ENCODE measurements at regions not wholly inside any gene's neighbourhood (a gene's known extent, or its start where the extent isn't known, plus 50 kb on each side); places are given as distances from the start of the nearest gene placed in this dataset.

DNA sequence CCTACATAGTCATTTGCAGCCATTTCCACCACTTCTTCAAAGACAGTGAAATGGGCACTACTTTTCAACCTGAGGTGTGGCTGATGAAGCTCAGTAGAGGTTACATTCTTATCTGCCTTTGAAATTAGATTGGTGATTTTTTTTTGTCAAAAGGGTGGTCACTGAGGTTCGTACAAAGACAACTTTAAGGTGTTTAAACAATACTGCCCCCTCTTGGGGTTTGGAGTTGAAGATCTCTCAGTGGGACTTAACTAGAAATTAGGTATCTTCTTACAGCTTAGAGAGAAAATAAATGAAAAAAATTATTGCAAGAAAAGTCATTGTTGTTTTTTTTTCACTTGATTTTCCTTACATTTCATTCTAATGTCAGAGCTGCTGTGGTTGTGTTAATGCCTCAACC is 713.2 kb downstream of the CDH11 start:
- TF ChIP-seq MYC (IDR thresholded peaks at IDR 0.05; ENCODE audit: low read depth, low read length) (no peak), POLR2A (IDR thresholded peaks at IDR 0.05; ENCODE audit: extremely low read depth, insufficient read length) (no peak)
- TF ChIP-seq, protein P1, sequence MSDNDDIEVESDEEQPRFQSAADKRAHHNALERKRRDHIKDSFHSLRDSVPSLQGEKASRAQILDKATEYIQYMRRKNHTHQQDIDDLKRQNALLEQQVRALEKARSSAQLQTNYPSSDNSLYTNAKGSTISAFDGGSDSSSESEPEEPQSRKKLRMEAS (IDR thresholded peaks at IDR 0.05; ENCODE audit: low read depth, low read length): no peak
- TF ChIP-seq, protein P2, sequence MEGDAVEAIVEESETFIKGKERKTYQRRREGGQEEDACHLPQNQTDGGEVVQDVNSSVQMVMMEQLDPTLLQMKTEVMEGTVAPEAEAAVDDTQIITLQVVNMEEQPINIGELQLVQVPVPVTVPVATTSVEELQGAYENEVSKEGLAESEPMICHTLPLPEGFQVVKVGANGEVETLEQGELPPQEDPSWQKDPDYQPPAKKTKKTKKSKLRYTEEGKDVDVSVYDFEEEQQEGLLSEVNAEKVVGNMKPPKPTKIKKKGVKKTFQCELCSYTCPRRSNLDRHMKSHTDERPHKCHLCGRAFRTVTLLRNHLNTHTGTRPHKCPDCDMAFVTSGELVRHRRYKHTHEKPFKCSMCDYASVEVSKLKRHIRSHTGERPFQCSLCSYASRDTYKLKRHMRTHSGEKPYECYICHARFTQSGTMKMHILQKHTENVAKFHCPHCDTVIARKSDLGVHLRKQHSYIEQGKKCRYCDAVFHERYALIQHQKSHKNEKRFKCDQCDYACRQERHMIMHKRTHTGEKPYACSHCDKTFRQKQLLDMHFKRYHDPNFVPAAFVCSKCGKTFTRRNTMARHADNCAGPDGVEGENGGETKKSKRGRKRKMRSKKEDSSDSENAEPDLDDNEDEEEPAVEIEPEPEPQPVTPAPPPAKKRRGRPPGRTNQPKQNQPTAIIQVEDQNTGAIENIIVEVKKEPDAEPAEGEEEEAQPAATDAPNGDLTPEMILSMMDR (IDR thresholded peaks at IDR 0.05; ENCODE audit: low read depth, low read length): no peak
- DNase-seq (ENCODE audit: low read depth): no peak
- H3K4me3 ChIP-seq (ENCODE audit: low read depth, low read length): no peak overlapping the region

DNA sequence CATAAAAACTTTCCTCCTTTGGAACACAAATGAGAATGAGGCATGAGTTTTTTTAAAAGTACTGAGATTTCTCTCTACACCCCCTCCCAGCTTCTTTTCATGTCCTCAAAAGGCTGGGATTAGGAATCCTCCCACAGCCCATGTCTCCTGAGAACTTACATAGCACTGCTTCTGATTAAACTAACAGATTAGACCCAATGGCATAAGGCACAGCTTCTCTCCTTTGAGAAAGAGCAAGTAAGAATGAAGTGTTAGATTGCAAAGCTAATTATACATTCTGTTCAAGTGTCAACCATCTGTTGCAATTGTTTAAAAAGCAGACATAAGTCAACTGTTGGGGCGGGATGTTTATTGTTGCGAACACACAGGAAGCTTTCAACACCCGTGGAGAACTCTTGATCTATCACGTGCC is 715.1 kb downstream of the CDH11 start:
- TF ChIP-seq MYC (IDR thresholded peaks at IDR 0.05; ENCODE audit: low read depth, low read length): no peak
- no peak for TF ChIP-seq POLR2A (IDR thresholded peaks at IDR 0.05; ENCODE audit: extremely low read depth, insufficient read length)
- TF ChIP-seq, protein P2 (IDR thresholded peaks at IDR 0.05; ENCODE audit: low read depth, low read length): no peak
- TF ChIP-seq, protein P1 (IDR thresholded peaks at IDR 0.05; ENCODE audit: low read depth, low read length): no peak
- DNase-seq (ENCODE audit: low read depth): no peak
- no peak overlapping the region for H3K4me3 ChIP-seq (ENCODE audit: low read depth, low read length)

DNA sequence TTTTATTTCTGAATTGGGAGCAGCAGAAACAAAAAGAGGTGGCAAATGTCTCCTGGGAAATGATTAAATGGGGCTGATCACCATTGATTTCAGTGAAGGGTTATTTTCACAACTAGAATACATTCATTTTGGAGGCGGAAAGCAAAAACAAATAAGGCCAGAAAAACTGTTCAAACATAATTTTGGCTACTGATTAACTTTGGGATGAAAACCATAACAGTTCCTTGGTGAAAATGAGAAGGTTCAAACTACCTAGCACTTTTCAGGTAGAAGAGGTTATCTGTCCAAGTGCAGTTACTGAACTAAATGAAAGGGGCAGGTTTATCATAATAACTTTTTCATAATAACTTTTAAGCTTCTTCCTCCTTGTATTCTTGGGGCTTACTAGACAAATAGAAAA is 718.5 kb downstream of the CDH11 start:
- DNase-seq (ENCODE audit: low read depth): no peak
- H3K4me3 ChIP-seq (ENCODE audit: low read depth, low read length): no peak overlapping the region
- TF ChIP-seq MYC (IDR thresholded peaks at IDR 0.05; ENCODE audit: low read depth, low read length) (no peak), POLR2A (IDR thresholded peaks at IDR 0.05; ENCODE audit: extremely low read depth, insufficient read length) (no peak)
- TF ChIP-seq, protein P1 (IDR thresholded peaks at IDR 0.05; ENCODE audit: low read depth, low read length): no peak
- TF ChIP-seq, protein P2 (IDR thresholded peaks at IDR 0.05; ENCODE audit: low read depth, low read length): no peak

DNA sequence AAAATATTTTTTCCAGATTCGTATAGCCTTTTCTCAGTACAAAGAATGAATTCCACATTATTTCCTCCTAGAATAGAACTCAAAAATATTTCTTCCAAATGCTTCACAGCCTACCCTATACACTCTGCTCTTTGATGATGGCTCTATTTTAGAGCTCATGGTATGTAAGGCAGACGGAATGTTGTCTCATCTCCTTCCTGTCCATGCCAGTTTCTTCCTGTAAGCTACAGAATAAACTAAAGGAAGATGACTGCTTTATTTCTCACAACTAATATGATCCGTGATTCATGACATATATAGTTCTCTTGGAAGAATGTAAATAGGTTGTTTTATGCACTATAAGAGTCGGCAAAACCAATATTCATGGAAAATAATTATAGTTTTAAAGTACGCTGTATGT is 723.1 kb downstream of the CDH11 start:
- TF ChIP-seq, protein P1 (IDR thresholded peaks at IDR 0.05; ENCODE audit: low read depth, low read length): no peak
- TF ChIP-seq POLR2A (IDR thresholded peaks at IDR 0.05; ENCODE audit: extremely low read depth, insufficient read length): no peak
- TF ChIP-seq MYC (IDR thresholded peaks at IDR 0.05; ENCODE audit: low read depth, low read length): no peak
- TF ChIP-seq, protein P2 (IDR thresholded peaks at IDR 0.05; ENCODE audit: low read depth, low read length): no peak
- DNase-seq (ENCODE audit: low read depth): no peak
- H3K4me3 ChIP-seq (ENCODE audit: low read depth, low read length): no peak overlapping the region

DNA sequence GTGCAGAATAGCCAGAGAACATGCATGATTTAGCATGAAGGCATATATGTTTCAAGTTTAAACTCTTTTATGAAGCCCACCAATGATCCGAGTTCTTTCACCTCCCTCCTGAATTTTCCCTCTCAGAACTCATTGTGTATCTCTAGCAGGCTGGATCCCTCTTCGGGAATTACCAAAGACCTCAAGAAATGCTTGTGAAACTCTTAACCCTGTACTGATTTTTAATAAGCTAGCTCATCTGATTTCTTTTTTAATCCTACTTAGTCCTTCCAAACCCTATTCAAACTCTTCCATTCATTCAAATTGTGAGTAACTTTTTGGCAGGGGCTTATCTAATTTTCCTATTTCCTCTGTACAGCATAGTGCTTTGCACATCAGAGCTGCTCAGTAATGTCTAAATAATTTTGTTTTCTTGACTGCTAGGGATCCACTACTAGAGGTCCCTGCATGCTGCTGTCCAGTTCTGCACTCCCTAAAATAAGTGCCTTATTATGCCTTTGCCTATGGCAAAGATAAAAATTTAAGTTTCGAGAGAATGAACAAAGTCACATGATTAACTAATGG is 723.8 kb downstream of the CDH11 start:
- DNase-seq (ENCODE audit: low read depth): no peak
- TF ChIP-seq POLR2A (IDR thresholded peaks at IDR 0.05; ENCODE audit: extremely low read depth, insufficient read length) (no peak), MYC (IDR thresholded peaks at IDR 0.05; ENCODE audit: low read depth, low read length) (no peak)
- TF ChIP-seq, protein P1 (IDR thresholded peaks at IDR 0.05; ENCODE audit: low read depth, low read length): no peak
- TF ChIP-seq, protein P2 (IDR thresholded peaks at IDR 0.05; ENCODE audit: low read depth, low read length): no peak
- no peak overlapping the region for H3K4me3 ChIP-seq (ENCODE audit: low read depth, low read length)
